ENCODE measurements at regions not wholly inside any gene's neighbourhood (a gene's known extent, or its start where the extent isn't known, plus 50 kb on each side); places are given as distances from the start of the nearest gene placed in this dataset.
"Not testable (repeated sequence)": the region's sequence is repeated elsewhere in the genome, so short reads cannot be mapped to it uniquely, and the experiment has no call there.

- DNase-seq, result no peak
These were observed 450.5 kb upstream of the DDI1 start for GRCh38 chr11:103585911-103586310.

GRCh38 chr11:103586756-103587155, 449.7 kb upstream of the DDI1 start:
- no peak for DNase-seq

- no peak for DNase-seq
These were observed 448.3 kb upstream of the DDI1 start for GRCh38 chr11:103587901-103588788.

GRCh38 chr11:103591554-103591953, 444.9 kb upstream of the DDI1 start:
- DNase-seq, result no peak

- DNase-seq, result no peak
These were observed 442.2 kb upstream of the DDI1 start for GRCh38 chr11:103594283-103594682.

GRCh38 chr11:103596315-103596714, 440.1 kb upstream of the DDI1 start:
- DNase-seq, result no peak

GRCh38 chr11:103601225-103601846, 435.1 kb upstream of the DDI1 start:
- peak in 1 of 6 experiments; percentile 0 for DNase-seq

GRCh38 chr11:103602840-103603239, 433.6 kb upstream of the DDI1 start:
- no peak for DNase-seq

- no peak for DNase-seq
These were observed 432.1 kb upstream of the DDI1 start for GRCh38 chr11:103604310-103604709.

GRCh38 chr11:103608566-103608965, 427.9 kb upstream of the DDI1 start:
- DNase-seq, result no peak

- DNase-seq, result no peak
These were observed 427.0 kb upstream of the DDI1 start for GRCh38 chr11:103609117-103610066.

- no peak for DNase-seq
These were observed 426.0 kb upstream of the DDI1 start for GRCh38 chr11:103610435-103610834.

- DNase-seq, result not testable (repeated sequence)
These were observed 424.7 kb upstream of the DDI1 start for GRCh38 chr11:103611526-103612260.

GRCh38 chr11:103612451-103612850, 424.0 kb upstream of the DDI1 start:
- not testable (repeated sequence) for DNase-seq

- DNase-seq, result not testable (repeated sequence)
These were observed 419.9 kb upstream of the DDI1 start for GRCh38 chr11:103616586-103616985.

- DNase-seq, result no peak
These were observed 417.9 kb upstream of the DDI1 start for GRCh38 chr11:103618528-103618927.

- no peak for DNase-seq
These were observed 417.0 kb upstream of the DDI1 start for GRCh38 chr11:103619480-103619879.

- DNase-seq, result no peak
These were observed 416.5 kb upstream of the DDI1 start for GRCh38 chr11:103619938-103620337.

GRCh38 chr11:103622296-103622695, 414.1 kb upstream of the DDI1 start:
- no peak for DNase-seq

- DNase-seq, result no peak
These were observed 412.5 kb upstream of the DDI1 start for GRCh38 chr11:103623933-103624332.

- no peak for DNase-seq
These were observed 411.5 kb upstream of the DDI1 start for GRCh38 chr11:103624708-103625623.
